Activated CD4-positive, alpha-beta memory T cell treated with anti-CD3 and anti-CD28 coated beads for 36 hours (primary cell): ENCODE measurements at regions not wholly inside any gene's neighbourhood (a gene's known extent, or its start where the extent isn't known, plus 50 kb on each side); places are given as distances from the start of the nearest gene placed in this dataset.
"Not testable (repeated sequence)": the region's sequence is repeated elsewhere in the genome, so short reads cannot be mapped to it uniquely, and the experiment has no call there.

Source experiments
- CTCF ChIA-PET: fragments of 350-600 bp; sonication (Branson Sonifier 250); formaldehyde crosslinking; loops from one replicate; lab custom pipeline; 2021; ENCODE audit warnings: antibody characterized with exemption, inconsistent platforms; lab: Charles Lee
- POLR2A ChIA-PET: fragments of 350-600 bp; sonication (Branson Sonifier 250); formaldehyde crosslinking; loops from one replicate; lab custom pipeline; 2021; ENCODE audit warnings: antibody characterized with exemption; lab: Charles Lee
- DNase-seq: peaks from one replicate; pipeline ENCODE4 v3.0.0-alpha.2; 2020
- H3K27ac Mint-ChIP-seq: one replicate; pipeline ENCODE4 v1.8.0; 2021; ENCODE audit warnings: mixed read lengths
- H3K27me3 Mint-ChIP-seq: one replicate; pipeline ENCODE4 v1.8.0; 2021; ENCODE audit warnings: mixed read lengths
- H3K36me3 Mint-ChIP-seq: one replicate; pipeline ENCODE4 v1.8.0; 2021; ENCODE audit warnings: mixed read lengths
- H3K4me1 Mint-ChIP-seq: one replicate; pipeline ENCODE4 v1.8.0; 2021; ENCODE audit warnings: low read depth, mixed read lengths
- H3K4me3 Mint-ChIP-seq: one replicate; pipeline ENCODE4 v1.8.0; 2021; ENCODE audit warnings: mild to moderate bottlenecking, mixed read lengths
- H3K9me3 Mint-ChIP-seq: one replicate; pipeline ENCODE4 v1.8.0; 2021; ENCODE audit warnings: mixed read lengths
- intact Hi-C: fragments of 100-400 bp; cut with micrococcal nuclease; formaldehyde crosslinking; loops from one replicate; pipeline ENCODE4 v1.15.1; 2023

GRCh38 chr1:166544561-166544960 lies 294.7 kb upstream of the POGK start:
- Mint-ChIP-seq H3K36me3 (no peaks in the 10 kb centered on the region), H3K9me3 (peaks cover 15% of the 10 kb centered on the region), H3K27ac (no peak overlapping the region), H3K27me3 (peaks cover 6% of the 10 kb centered on the region), H3K4me3 (no peak overlapping the region), H3K4me1 (no peaks in the 10 kb centered on the region)
- intact Hi-C loops: no loop called here
- ChIA-PET POLR2A (no interaction called here), CTCF (no interaction called here)
- no peak for DNase-seq

GRCh38 chr1:166552706-166553105 lies 286.6 kb upstream of the POGK start:
- ChIA-PET CTCF (no interaction called here), POLR2A (no interaction called here)
- peaks cover 2% of the 10 kb centered on the region for H3K27me3 Mint-ChIP-seq

GRCh38 chr1:166570954-166571353 lies 268.3 kb upstream of the POGK start:
- H3K36me3 Mint-ChIP-seq: no peaks in the 10 kb centered on the region
- H3K9me3 Mint-ChIP-seq: no peaks in the 10 kb centered on the region
- H3K4me3 Mint-ChIP-seq: no peak overlapping the region
- H3K4me1 Mint-ChIP-seq: no peaks in the 10 kb centered on the region
- ChIA-PET POLR2A (no interaction called here), CTCF (no interaction called here)
- intact Hi-C loops: no loop called here
- no peaks in the 10 kb centered on the region for H3K27me3 Mint-ChIP-seq
- DNase-seq: no peak
- no peak overlapping the region for H3K27ac Mint-ChIP-seq

More at GRCh38 chr1:166552706-166553105, 286.6 kb upstream of the POGK start:
- DNase-seq: no peak
- Mint-ChIP-seq H3K9me3 (peaks cover 17% of the 10 kb centered on the region), H3K27ac (no peak overlapping the region), H3K4me3 (no peak overlapping the region), H3K36me3 (no peaks in the 10 kb centered on the region), H3K4me1 (no peaks in the 10 kb centered on the region)
- intact Hi-C loops: no loop called here

- Mint-ChIP-seq H3K9me3 (no peaks in the 10 kb centered on the region), H3K4me3 (no peak overlapping the region), H3K27ac (no peak overlapping the region), H3K27me3 (peaks cover 4% of the 10 kb centered on the region), H3K4me1 (no peaks in the 10 kb centered on the region), H3K36me3 (no peaks in the 10 kb centered on the region)
- ChIA-PET POLR2A (no interaction called here), CTCF (no interaction called here)
- intact Hi-C loops: no loop called here
- DNase-seq: no peak
Measured at GRCh38 chr1:166573199-166573598, 266.1 kb upstream of the POGK start.

GRCh38 chr1:166579557-166580501 lies 259.4 kb upstream of the POGK start:
- peaks cover 4% of the 10 kb centered on the region for H3K27me3 Mint-ChIP-seq
- H3K9me3 Mint-ChIP-seq: no peaks in the 10 kb centered on the region
- intact Hi-C loops: no loop called here
- H3K36me3 Mint-ChIP-seq: no peaks in the 10 kb centered on the region
- DNase-seq: no peak
- H3K4me1 Mint-ChIP-seq: no peaks in the 10 kb centered on the region
- POLR2A ChIA-PET: no interaction called here
- no peak overlapping the region for H3K4me3 Mint-ChIP-seq
- CTCF ChIA-PET: no interaction called here
- H3K27ac Mint-ChIP-seq: no peak overlapping the region

GRCh38 chr1:166588741-166589140 lies 250.5 kb upstream of the POGK start:
- H3K9me3 Mint-ChIP-seq: no peaks in the 10 kb centered on the region
- H3K4me3 Mint-ChIP-seq: no peak overlapping the region
- DNase-seq: no peak
- CTCF ChIA-PET: no interaction called here
- H3K27me3 Mint-ChIP-seq: peaks cover 2% of the 10 kb centered on the region
- no peaks in the 10 kb centered on the region for H3K4me1 Mint-ChIP-seq
- intact Hi-C loops: no loop called here
- no peak overlapping the region for H3K27ac Mint-ChIP-seq
- no peaks in the 10 kb centered on the region for H3K36me3 Mint-ChIP-seq
- POLR2A ChIA-PET: interaction anchor here (0.7 kb wide), 1 partner anchor 10 kb away, joined by 4 read pairs; no protein-coding TSS in a partner anchor

GRCh38 chr1:166590161-166590560 lies 249.1 kb upstream of the POGK start:
- ChIA-PET POLR2A (no interaction called here), CTCF (no interaction called here)
- Mint-ChIP-seq H3K4me1 (no peaks in the 10 kb centered on the region), H3K27ac (no peak overlapping the region), H3K27me3 (peaks cover 4% of the 10 kb centered on the region), H3K4me3 (no peak overlapping the region), H3K9me3 (no peaks in the 10 kb centered on the region), H3K36me3 (no peaks in the 10 kb centered on the region)
- intact Hi-C loops: no loop called here
- DNase-seq: no peak

GRCh38 chr1:166594646-166595045 lies 244.6 kb upstream of the POGK start:
- DNase-seq: no peak
- Mint-ChIP-seq H3K27ac (no peak overlapping the region), H3K4me3 (no peak overlapping the region), H3K9me3 (no peaks in the 10 kb centered on the region), H3K36me3 (no peaks in the 10 kb centered on the region), H3K4me1 (no peaks in the 10 kb centered on the region), H3K27me3 (peaks cover 10% of the 10 kb centered on the region)
- POLR2A ChIA-PET: no interaction called here
- CTCF ChIA-PET: no interaction called here
- intact Hi-C loops: no loop called here

- ChIA-PET POLR2A (no interaction called here), CTCF (interaction anchor here (1.4 kb wide), 1 partner anchor 189 kb away, joined by 3 read pairs; no protein-coding TSS in a partner anchor)
- intact Hi-C loops: no loop called here
- DNase-seq: no peak
- no peak overlapping the region for H3K4me3 Mint-ChIP-seq
- H3K27me3 Mint-ChIP-seq: peaks cover 9% of the 10 kb centered on the region
- H3K9me3 Mint-ChIP-seq: no peaks in the 10 kb centered on the region
- H3K36me3 Mint-ChIP-seq: no peaks in the 10 kb centered on the region
- H3K4me1 Mint-ChIP-seq: no peaks in the 10 kb centered on the region
- H3K27ac Mint-ChIP-seq: no peak overlapping the region
Measured at GRCh38 chr1:166597516-166597915, 241.8 kb upstream of the POGK start.

- intact Hi-C loops: no loop called here
- no peaks in the 10 kb centered on the region for H3K36me3 Mint-ChIP-seq
- H3K27ac Mint-ChIP-seq: no peak overlapping the region
- no peak for DNase-seq
- no peaks in the 10 kb centered on the region for H3K4me1 Mint-ChIP-seq
- H3K4me3 Mint-ChIP-seq: no peak overlapping the region
- H3K27me3 Mint-ChIP-seq: peaks cover 8% of the 10 kb centered on the region
- ChIA-PET CTCF (no interaction called here), POLR2A (no interaction called here)
- no peaks in the 10 kb centered on the region for H3K9me3 Mint-ChIP-seq
Measured at GRCh38 chr1:166600574-166600973, 238.7 kb upstream of the POGK start.

GRCh38 chr1:166601650-166602278 lies 237.5 kb upstream of the POGK start:
- ChIA-PET POLR2A (no interaction called here), CTCF (no interaction called here)
- Mint-ChIP-seq H3K27me3 (peaks cover 8% of the 10 kb centered on the region), H3K4me1 (no peaks in the 10 kb centered on the region), H3K36me3 (no peaks in the 10 kb centered on the region), H3K4me3 (no peak overlapping the region), H3K9me3 (no peaks in the 10 kb centered on the region), H3K27ac (no peak overlapping the region)
- no peak for DNase-seq
- intact Hi-C loops: no loop called here

- intact Hi-C loops, DNase-seq, POLR2A ChIA-PET, H3K27ac Mint-ChIP-seq, H3K4me3 Mint-ChIP-seq, CTCF ChIA-PET, H3K9me3 Mint-ChIP-seq, H3K27me3 Mint-ChIP-seq, H3K4me1 Mint-ChIP-seq, H3K36me3 Mint-ChIP-seq: not testable (repeated sequence)
Measured at GRCh38 chr1:166602801-166603200, 236.5 kb upstream of the POGK start.
